K562 (cell line): ENCODE measurements at regions not wholly inside any gene's neighbourhood (a gene's known extent, or its start where the extent isn't known, plus 50 kb on each side); places are given as distances from the start of the nearest gene placed in this dataset.

ENCODE experiments used
- XRCC3 ChIP-seq: fragments of 450-650 bp; IDR thresholded peaks from 2 replicates; pipeline ENCODE4 v1.6.1; 2017; ENCODE audit warnings: mild to moderate bottlenecking, moderate library complexity
- TF ChIP-seq, protein P1 (sequence below), 3 experiments: IDR thresholded peaks in 2 of 3; conservative IDR thresholded peaks in 1 of 3; 2 replicates each; pipeline ENCODE4 v1.5.1; 2011 to 2012; ENCODE audit warnings: low read length in 3 of 3, mild to moderate bottlenecking in 3 of 3, control low read depth in 2 of 3, improper control_type of control experiment in 1 of 3, inconsistent platforms in 1 of 3, low read depth in 1 of 3, mixed read lengths in 1 of 3, moderate library complexity in 1 of 3; ENCODE audit not compliant: insufficient read depth in 2 of 3
- TF ChIP-seq, protein P2 (sequence below): fragments of 250-450 bp; sonication (Bioruptor Pico); IDR thresholded peaks from 2 replicates; pipeline ENCODE4 v1.5.1; 2021; ENCODE audit warnings: mild to moderate bottlenecking

DNA sequence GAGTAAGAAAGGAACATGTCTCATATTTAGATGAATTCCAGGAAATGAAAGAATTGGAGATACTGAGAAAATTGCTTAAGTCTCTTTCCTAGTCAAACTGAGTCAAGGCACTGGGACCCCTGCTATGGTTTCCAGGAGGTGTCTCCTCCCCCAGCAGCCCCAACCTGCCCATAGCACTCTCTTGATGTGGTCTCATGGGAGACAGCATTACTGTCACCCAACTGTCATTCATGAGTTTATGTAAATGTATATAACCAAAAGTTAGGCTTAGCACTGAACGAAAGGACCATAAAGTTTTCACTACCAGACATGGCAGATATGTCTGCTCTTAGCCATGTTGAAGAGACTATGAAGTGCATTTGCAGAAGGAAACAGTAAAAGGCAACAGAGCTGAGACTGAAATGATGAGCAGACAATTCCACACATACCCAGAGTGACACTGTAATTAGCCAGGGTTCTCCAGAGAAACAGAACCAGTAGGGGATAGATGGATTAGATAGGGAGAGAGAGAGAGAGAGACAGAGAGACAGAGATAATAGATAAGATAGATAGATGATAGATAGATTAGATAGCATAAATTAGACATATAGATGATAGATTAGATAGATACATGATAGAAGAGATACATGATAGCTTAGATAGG, 328.1 kb downstream of the BRD1 start:
- TF ChIP-seq, protein P1, sequence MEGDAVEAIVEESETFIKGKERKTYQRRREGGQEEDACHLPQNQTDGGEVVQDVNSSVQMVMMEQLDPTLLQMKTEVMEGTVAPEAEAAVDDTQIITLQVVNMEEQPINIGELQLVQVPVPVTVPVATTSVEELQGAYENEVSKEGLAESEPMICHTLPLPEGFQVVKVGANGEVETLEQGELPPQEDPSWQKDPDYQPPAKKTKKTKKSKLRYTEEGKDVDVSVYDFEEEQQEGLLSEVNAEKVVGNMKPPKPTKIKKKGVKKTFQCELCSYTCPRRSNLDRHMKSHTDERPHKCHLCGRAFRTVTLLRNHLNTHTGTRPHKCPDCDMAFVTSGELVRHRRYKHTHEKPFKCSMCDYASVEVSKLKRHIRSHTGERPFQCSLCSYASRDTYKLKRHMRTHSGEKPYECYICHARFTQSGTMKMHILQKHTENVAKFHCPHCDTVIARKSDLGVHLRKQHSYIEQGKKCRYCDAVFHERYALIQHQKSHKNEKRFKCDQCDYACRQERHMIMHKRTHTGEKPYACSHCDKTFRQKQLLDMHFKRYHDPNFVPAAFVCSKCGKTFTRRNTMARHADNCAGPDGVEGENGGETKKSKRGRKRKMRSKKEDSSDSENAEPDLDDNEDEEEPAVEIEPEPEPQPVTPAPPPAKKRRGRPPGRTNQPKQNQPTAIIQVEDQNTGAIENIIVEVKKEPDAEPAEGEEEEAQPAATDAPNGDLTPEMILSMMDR (IDR thresholded peaks at IDR 0.05 in 2 of 3, conservative IDR thresholded peaks at IDR 0.05 in 1 of 3; ENCODE audit: insufficient read depth in 2 of 3, low read depth in 1 of 3, low read length in 3 of 3), result no peak
- TF ChIP-seq XRCC3, result no peak
- TF ChIP-seq, protein P2, sequence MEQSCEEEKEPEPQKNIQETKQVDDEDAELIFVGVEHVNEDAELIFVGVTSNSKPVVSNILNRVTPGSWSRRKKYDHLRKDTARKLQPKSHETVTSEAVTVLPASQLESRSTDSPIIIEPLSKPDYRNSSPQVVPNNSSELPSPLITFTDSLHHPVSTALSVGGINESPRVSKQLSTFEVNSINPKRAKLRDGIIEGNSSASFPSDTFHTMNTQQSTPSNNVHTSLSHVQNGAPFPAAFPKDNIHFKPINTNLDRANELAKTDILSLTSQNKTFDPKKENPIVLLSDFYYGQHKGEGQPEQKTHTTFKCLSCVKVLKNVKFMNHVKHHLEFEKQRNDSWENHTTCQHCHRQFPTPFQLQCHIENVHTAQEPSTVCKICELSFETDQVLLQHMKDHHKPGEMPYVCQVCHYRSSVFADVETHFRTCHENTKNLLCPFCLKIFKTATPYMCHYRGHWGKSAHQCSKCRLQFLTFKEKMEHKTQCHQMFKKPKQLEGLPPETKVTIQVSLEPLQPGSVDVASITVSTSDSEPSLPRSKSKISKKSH (CRISPR knock-in tag), result no peak
